ENCODE measurements at regions not wholly inside any gene's neighbourhood (a gene's known extent, or its start where the extent isn't known, plus 50 kb on each side); places are given as distances from the start of the nearest gene placed in this dataset.
"Not testable (repeated sequence)": the region's sequence is repeated elsewhere in the genome, so short reads cannot be mapped to it uniquely, and the experiment has no call there.

DNA sequence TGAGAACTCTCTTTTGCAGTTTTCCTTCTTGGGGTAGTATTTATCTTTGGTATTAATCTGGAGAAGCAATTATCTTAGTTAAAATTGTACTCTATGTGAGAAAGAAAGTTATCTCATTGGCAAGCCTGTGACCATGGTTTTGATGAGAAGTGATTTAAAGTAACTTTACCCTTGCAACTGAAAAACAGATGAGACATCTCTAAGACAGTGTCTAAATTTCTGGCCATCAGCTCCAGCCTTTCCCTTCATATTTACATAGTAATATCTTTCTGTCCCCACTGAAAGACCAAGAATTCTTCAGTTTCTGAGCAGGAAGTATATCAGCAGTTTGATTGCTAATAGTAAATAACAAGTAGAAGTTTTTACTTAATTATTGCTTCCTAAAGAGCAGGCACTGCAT is 386.1 kb upstream of the SYNCRIP start:
- DNase-seq, result no peak

DNA sequence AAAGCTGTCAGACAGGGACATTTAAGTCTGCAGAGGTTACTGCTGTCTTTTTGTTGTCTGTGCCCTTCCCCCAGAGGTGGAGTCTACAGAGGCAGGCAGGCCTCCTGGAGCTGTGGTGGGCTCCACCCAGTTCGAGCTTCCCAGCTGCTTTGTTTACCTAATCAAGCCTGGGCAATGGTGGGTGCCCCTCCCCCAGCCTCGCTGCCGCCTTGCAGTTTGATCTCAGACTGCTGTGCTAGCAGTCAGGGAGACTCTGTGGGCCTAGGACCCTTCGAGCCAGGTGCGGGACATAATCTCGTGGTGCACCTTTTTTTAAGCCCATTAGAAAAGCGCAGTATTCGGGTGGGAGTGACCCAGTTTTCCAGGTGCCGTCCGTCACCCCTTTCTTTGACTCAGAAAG is 384.2 kb upstream of the SYNCRIP start:
- DNase-seq, result not testable (repeated sequence)

- DNase-seq, result no peak
These were observed 374.6 kb upstream of the SYNCRIP start for GRCh38 chr6:86017236-86017635.

DNA sequence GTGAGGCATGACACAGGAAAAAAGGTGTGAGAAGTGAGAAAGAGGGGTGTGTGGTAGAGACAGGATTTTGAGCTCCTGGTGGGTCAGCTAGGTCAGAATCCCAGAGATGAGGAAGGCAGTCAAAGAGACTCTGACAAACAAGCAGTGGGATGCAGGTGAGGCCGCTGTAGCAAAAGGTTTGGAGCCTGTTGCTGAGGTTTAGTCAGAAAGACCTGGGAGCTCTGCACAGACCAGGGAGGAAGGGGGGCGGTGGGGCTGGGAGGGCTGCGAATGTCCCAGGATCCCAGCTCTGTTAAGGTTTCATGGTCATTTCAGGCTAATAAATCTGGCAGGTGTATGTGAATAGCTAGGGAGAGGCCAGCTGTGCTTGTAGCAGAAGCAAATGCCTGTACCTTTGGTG is 373.9 kb upstream of the SYNCRIP start:
- DNase-seq, result no peak

GRCh38 chr6:86016077-86016476 is 373.4 kb upstream of the SYNCRIP start:
- DNase-seq, result no peak

GRCh38 chr6:86012991-86013390 is 370.3 kb upstream of the SYNCRIP start:
- DNase-seq, result not testable (repeated sequence)

GRCh38 chr6:86010915-86011786 is 368.5 kb upstream of the SYNCRIP start:
- no peak for DNase-seq

DNA sequence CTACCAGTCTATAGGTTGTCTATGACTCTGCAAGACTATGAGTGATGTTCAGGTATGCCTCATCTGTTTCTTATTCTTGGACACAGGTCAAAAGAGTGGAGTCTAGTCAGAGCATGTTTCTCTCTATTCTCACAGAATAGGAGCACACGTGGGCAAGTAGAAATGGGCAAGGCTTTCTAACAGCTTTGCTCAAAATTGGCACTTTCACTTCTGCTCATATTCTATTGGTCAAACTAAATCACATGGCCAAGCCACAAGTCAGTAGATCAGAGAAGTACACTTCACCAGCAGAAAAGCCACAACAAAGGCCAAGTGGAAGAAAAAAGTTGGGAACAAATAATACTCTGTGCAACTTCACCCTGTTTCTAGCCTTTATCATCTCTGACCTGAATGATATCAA is 354.5 kb upstream of the SYNCRIP start:
- no peak for DNase-seq

DNA sequence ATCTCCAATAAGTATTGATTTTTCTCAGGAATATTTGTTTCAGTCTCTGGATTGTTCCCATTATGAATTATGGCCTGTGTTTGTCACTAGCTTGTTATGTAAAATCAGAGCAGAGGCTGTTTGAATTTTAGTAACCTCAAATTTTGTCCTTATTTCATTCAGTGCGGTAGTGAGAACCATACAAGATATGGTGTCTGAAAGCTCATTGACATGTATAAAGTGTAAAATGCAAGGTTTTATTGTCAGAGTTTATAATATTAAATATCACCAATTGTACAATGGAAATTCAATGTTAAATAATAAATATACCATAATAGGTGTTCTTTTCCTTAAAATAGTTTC is 353.3 kb upstream of the SYNCRIP start:
- no peak for DNase-seq

- no peak for DNase-seq
These were observed 352.8 kb upstream of the SYNCRIP start for GRCh38 chr6:85995339-85996033.

DNA sequence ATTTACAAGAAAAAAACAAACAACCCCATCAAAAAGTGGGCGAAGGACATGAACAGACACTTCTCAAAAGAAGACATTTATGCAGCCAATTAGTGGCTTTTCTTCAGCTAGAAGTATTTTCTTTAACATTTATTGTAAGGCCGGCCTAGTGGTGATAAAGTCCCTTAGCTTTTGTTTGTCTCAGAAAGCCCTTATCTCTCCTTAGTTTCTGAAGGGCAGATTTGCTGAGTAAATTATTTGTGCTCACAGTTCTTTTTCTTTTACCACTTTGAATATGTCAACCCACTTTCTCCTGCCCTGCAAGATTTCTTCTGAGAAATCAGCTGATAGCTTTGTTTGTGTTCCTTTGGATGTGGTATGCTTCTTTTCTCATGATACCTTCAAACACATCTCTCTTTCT is 344.0 kb upstream of the SYNCRIP start:
- no peak for DNase-seq

GRCh38 chr6:85983032-85983659 is 340.5 kb upstream of the SYNCRIP start:
- no peak for DNase-seq

GRCh38 chr6:85977661-85978060 is 335.0 kb upstream of the SYNCRIP start:
- DNase-seq, result no peak

DNA sequence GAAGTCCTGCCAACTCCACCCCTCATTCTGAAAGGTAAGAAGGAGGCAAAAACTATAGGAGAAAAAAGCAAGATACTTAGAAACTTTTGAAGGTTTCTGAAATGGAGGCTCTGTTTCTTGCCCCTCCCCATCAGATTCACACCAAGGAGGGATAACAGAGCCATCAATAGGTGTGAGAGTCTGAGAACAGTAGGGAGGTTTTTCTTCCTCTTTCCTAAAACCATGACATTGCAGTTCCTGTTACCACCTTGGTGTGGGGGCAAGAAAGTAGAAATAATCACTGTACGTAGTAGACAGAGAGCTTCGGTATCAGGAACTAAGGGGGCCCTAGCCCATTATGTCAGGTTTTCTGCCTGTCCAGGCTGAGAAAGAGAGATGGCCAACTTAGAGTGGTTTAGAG is 333.3 kb upstream of the SYNCRIP start:
- DNase-seq, result no peak

DNA sequence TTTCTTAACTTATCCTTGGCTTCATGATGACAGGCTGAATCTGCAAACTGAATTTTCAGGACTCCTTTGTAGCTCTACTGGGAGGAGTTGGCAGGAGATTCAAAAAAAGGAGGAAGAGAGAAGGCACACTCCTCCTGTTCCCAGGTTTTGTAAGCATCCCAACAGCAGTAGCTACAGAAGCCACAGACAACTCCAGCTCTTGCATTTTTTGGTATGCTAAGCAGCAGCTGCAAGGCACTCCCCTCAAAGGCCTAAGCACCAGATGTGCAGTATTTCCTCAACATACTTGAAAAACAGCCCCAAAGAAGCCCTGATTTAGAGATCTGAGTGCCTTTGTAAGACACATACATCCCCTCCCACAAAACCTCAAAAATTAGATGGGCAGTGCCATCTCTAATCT is 328.6 kb upstream of the SYNCRIP start:
- no peak for DNase-seq

DNA sequence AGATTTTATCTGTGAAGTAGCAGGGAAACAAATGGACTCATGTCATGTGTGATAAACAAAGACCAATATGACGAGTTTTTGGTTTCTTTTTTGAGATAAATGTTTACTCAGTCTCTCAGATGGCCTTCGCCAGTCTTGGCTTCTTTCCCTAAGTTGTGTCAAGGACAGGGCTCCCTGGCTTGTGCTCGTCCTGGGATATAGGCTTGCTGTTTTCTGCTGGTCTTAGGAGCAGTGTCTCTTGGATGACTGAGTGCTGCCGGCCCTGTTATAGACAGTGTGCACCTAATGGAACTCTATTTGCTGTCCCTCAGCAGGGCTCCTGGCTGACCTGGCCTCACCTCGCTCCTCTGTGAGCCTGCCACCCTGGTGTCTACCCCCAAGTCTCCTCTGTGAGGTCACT is 324.1 kb upstream of the SYNCRIP start:
- no peak for DNase-seq

DNA sequence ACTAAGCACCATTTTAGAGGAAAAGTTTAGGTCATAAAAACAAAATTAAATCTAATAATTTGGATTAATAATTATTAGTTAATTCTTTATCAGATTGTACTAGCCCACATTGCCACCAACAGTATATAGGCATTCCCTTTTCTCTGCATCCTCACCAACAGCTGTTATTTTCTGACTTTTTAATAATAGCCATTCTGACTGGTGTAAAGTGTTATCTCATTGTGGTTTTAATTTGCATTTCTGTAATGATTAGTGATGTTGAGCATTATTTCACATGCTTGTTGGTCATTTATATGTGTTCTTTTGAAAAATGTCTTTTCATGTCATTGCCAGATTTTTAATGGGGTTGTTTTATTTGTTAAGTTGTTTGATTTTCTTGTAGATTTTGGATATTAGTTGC is 319.1 kb upstream of the SYNCRIP start:
- DNase-seq, result no peak

DNA sequence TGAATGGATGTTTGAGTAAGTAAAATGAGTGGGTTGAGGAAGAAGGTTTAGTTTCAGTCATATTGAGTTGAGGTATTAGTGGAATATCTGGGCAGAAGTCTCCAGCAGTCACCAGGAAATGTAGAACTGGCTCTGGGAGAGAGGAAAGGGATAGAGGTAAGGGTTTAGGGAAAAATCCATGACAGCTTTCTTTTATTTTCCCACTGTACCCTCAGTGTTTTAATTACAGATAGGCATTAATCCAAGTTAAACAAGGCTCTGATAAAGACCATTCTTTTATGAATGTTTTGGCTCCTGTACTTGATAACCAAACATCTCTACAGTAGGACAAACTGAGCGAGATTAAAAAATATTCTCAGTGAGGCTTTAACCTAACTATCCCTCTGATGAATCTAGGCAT is 318.4 kb upstream of the SYNCRIP start:
- no peak for DNase-seq

GRCh38 chr6:85948481-85948880 is 305.8 kb upstream of the SYNCRIP start:
- no peak for DNase-seq

- no peak for DNase-seq
These were observed 302.9 kb upstream of the SYNCRIP start for GRCh38 chr6:85945459-85946185.

DNA sequence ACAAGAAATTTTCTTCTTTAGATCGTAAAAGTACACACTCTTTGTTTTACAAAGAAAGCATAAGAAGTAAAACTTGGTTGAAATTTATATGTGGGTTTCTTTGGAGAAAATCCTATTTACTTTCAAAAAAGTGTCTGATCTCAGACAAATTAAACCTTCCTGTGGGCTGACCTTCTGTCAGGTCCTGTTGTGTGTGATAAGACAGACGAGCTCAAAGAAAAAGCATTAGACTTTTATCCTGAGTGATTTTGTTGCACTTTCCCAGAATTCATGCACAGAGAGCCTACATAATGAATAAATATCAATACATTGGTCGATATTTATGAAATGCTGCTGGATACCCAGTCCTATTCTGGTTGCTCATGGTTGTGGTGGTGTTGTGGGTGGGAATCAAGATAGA is 302.1 kb upstream of the SYNCRIP start:
- no peak for DNase-seq

- no peak for DNase-seq
These were observed 300.2 kb upstream of the SYNCRIP start for GRCh38 chr6:85942844-85943243.

DNA sequence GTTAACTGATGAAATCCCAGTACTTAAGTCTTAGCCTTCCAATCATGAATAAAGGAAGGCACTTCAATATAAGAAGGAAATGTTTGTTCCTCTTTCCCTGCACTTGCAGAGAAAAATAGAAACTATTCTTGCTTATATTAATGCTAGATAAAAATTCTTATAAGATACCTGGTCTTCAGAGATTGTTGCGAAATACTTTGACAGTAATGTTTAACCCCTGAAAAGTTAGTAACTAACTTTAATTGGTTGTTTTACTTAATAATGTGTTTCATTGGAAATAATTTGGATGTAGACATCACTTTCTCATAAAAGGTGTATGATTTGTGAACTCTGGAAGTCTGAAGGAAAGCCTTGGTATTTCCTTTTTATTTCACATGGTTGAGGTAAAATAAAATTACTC is 294.2 kb upstream of the SYNCRIP start:
- no peak for DNase-seq

Data from NCI-H187 treated with DMSO at 0.1 percent for 48 hours (cell line).